HAP-1 (cell line): ENCODE measurements at regions not wholly inside any gene's neighbourhood (a gene's known extent, or its start where the extent isn't known, plus 50 kb on each side); places are given as distances from the start of the nearest gene placed in this dataset.
A peak's percentile ranks its signal among the peaks of the same experiment; 100 is the strongest.
"Not testable (repeated sequence)": the region's sequence is repeated elsewhere in the genome, so short reads cannot be mapped to it uniquely, and the experiment has no call there.

Source experiments
- DNase-seq, 2 experiments: peaks; one replicate each; pipeline ENCODE4 v3.0.0-alpha.2; 2016 to 2020; ENCODE audit warnings: low spot score in 2 of 2
- H3K27me3 ChIP-seq: fragments of 250-450 bp; sonication (Bioruptor Pico); 2 replicates; pipeline ENCODE4 v1.5.1; 2020; ENCODE audit warnings: low read depth, mild to moderate bottlenecking, moderate library complexity
- H3K36me3 ChIP-seq: fragments of 250-450 bp; sonication (Bioruptor Pico); replicated peaks from 2 replicates; pipeline ENCODE4 v1.5.1; 2020; ENCODE audit warnings: mild to moderate bottlenecking
- H3K4me1 ChIP-seq: fragments of 250-450 bp; sonication (Bioruptor Pico); 2 replicates; pipeline ENCODE4 v1.5.1; 2020; ENCODE audit warnings: mild to moderate bottlenecking
- H3K4me3 ChIP-seq: fragments of 250-450 bp; sonication (Bioruptor Pico); 2 replicates; pipeline ENCODE4 v1.5.1; 2020; ENCODE audit warnings: mild to moderate bottlenecking, moderate library complexity
- H3K9me3 ChIP-seq: fragments of 250-450 bp; sonication (Bioruptor Pico); 2 replicates; pipeline ENCODE4 v1.5.1; 2020; ENCODE audit warnings: mild to moderate bottlenecking, moderate library complexity
- in situ Hi-C: fragments of 300-500 bp; cut with MboI; formaldehyde crosslinking; loops from 3 replicates; pipeline ENCODE4 v1.14.3; 2020; ENCODE audit warnings: low sequenced_read_pairs, inconsistent platforms, mixed read lengths

- H3K27me3 ChIP-seq: no peaks in the 10 kb centered on the region
- in situ Hi-C loops: no loop called here
- no peaks in the 10 kb centered on the region for H3K4me1 ChIP-seq
- H3K9me3 ChIP-seq: no peaks in the 10 kb centered on the region
- H3K36me3 ChIP-seq: no peaks in the 10 kb centered on the region
- H3K4me3 ChIP-seq: no peak overlapping the region
- no peak for DNase-seq
Observed at GRCh38 chr2:111618978-111619902, 264.8 kb downstream of the ANAPC1 start.

- H3K4me1 ChIP-seq: no peaks in the 10 kb centered on the region
- no peaks in the 10 kb centered on the region for H3K36me3 ChIP-seq
- in situ Hi-C loops: no loop called here
- no peak for DNase-seq
- no peaks in the 10 kb centered on the region for H3K9me3 ChIP-seq
- no peaks in the 10 kb centered on the region for H3K27me3 ChIP-seq
- no peak overlapping the region for H3K4me3 ChIP-seq
Observed at GRCh38 chr2:111620281-111620680, 263.7 kb downstream of the ANAPC1 start.

GRCh38 chr2:111622859-111623258, 261.1 kb downstream of the ANAPC1 start:
- Histone ChIP-seq H3K9me3 (no peaks in the 10 kb centered on the region), H3K4me3 (no peak overlapping the region), H3K36me3 (no peaks in the 10 kb centered on the region), H3K27me3 (no peaks in the 10 kb centered on the region), H3K4me1 (no peaks in the 10 kb centered on the region)
- no peak for DNase-seq
- in situ Hi-C loops: no loop called here

- DNase-seq: no peak
- Histone ChIP-seq H3K4me3 (no peak overlapping the region), H3K4me1 (no peaks in the 10 kb centered on the region), H3K27me3 (no peaks in the 10 kb centered on the region), H3K36me3 (no peaks in the 10 kb centered on the region), H3K9me3 (no peaks in the 10 kb centered on the region)
- in situ Hi-C loops: no loop called here
Observed at GRCh38 chr2:111623380-111623779, 260.6 kb downstream of the ANAPC1 start.

GRCh38 chr2:111624411-111625156, 259.4 kb downstream of the ANAPC1 start:
- DNase-seq: no peak
- H3K4me3 ChIP-seq: no peak overlapping the region
- H3K4me1 ChIP-seq: no peaks in the 10 kb centered on the region
- no peaks in the 10 kb centered on the region for H3K9me3 ChIP-seq
- no peaks in the 10 kb centered on the region for H3K36me3 ChIP-seq
- H3K27me3 ChIP-seq: no peaks in the 10 kb centered on the region
- in situ Hi-C loops: no loop called here

GRCh38 chr2:111625157-111625537, 258.8 kb downstream of the ANAPC1 start:
- in situ Hi-C loops, H3K27me3 ChIP-seq, DNase-seq, H3K36me3 ChIP-seq, H3K4me3 ChIP-seq, H3K4me1 ChIP-seq, H3K9me3 ChIP-seq: not testable (repeated sequence)

- in situ Hi-C loops: no loop called here
- Histone ChIP-seq H3K4me1 (no peaks in the 10 kb centered on the region), H3K36me3 (no peaks in the 10 kb centered on the region), H3K9me3 (no peaks in the 10 kb centered on the region), H3K4me3 (no peak overlapping the region), H3K27me3 (no peaks in the 10 kb centered on the region)
- DNase-seq: peak in 1 of 2 experiments; percentile 4
Observed at GRCh38 chr2:111626037-111626864, 257.7 kb downstream of the ANAPC1 start.

GRCh38 chr2:111626865-111627163, 257.2 kb downstream of the ANAPC1 start:
- Histone ChIP-seq H3K4me1 (no peaks in the 10 kb centered on the region), H3K9me3 (no peaks in the 10 kb centered on the region), H3K4me3 (no peak overlapping the region), H3K27me3 (no peaks in the 10 kb centered on the region), H3K36me3 (no peaks in the 10 kb centered on the region)
- no peak for DNase-seq
- in situ Hi-C loops: no loop called here

- in situ Hi-C loops: no loop called here
- Histone ChIP-seq H3K4me3 (no peak overlapping the region), H3K9me3 (no peaks in the 10 kb centered on the region), H3K36me3 (no peaks in the 10 kb centered on the region), H3K27me3 (no peaks in the 10 kb centered on the region), H3K4me1 (no peaks in the 10 kb centered on the region)
- DNase-seq: no peak
Observed at GRCh38 chr2:111627256-111627655, 256.7 kb downstream of the ANAPC1 start.

- Histone ChIP-seq H3K27me3 (no peaks in the 10 kb centered on the region), H3K9me3 (no peaks in the 10 kb centered on the region), H3K4me1 (no peaks in the 10 kb centered on the region), H3K36me3 (no peaks in the 10 kb centered on the region), H3K4me3 (no peak overlapping the region)
- in situ Hi-C loops: no loop called here
- no peak for DNase-seq
Observed at GRCh38 chr2:111628221-111628620, 255.8 kb downstream of the ANAPC1 start.

- in situ Hi-C loops: no loop called here
- Histone ChIP-seq H3K36me3 (no peaks in the 10 kb centered on the region), H3K4me1 (no peaks in the 10 kb centered on the region), H3K4me3 (no peak overlapping the region), H3K27me3 (no peaks in the 10 kb centered on the region), H3K9me3 (no peaks in the 10 kb centered on the region)
- DNase-seq: no peak
Observed at GRCh38 chr2:111629983-111630382, 254.0 kb downstream of the ANAPC1 start.

- no peak for DNase-seq
- in situ Hi-C loops: no loop called here
- no peaks in the 10 kb centered on the region for H3K36me3 ChIP-seq
Observed at GRCh38 chr2:111632661-111633060, 251.3 kb downstream of the ANAPC1 start.

GRCh38 chr2:111633189-111633588, 250.8 kb downstream of the ANAPC1 start:
- H3K9me3 ChIP-seq: no peaks in the 10 kb centered on the region
- no peaks in the 10 kb centered on the region for H3K36me3 ChIP-seq
- DNase-seq: no peak
- H3K4me3 ChIP-seq: no peak overlapping the region
- in situ Hi-C loops: no loop called here
- H3K4me1 ChIP-seq: no peaks in the 10 kb centered on the region
- H3K27me3 ChIP-seq: peaks cover 5% of the 10 kb centered on the region; the same call in 1 of the 2 replicates

More at GRCh38 chr2:111632661-111633060, 251.3 kb downstream of the ANAPC1 start:
- Histone ChIP-seq H3K4me1 (no peaks in the 10 kb centered on the region), H3K27me3 (peaks cover 5% of the 10 kb centered on the region; the same call in 1 of the 2 replicates), H3K9me3 (no peaks in the 10 kb centered on the region), H3K4me3 (no peak overlapping the region)
